ENCODE measurements at regions not wholly inside any gene's neighbourhood (a gene's known extent, or its start where the extent isn't known, plus 50 kb on each side); places are given as distances from the start of the nearest gene placed in this dataset.

GRCh38 chr3:14334936-14335335, 67.5 kb upstream of the SLC6A6 start:
- FAIRE-seq, result no peak

GRCh38 chr3:14335774-14336748, 66.3 kb upstream of the SLC6A6 start:
- DNase-seq (ENCODE audit: insufficient read length, low spot score) (no peak), FAIRE-seq (no peak)

More at GRCh38 chr3:14334936-14335335, 67.5 kb upstream of the SLC6A6 start:
- no peak for DNase-seq (ENCODE audit: insufficient read length, low spot score)

GRCh38 chr3:14336749-14337598, 65.4 kb upstream of the SLC6A6 start:
- FAIRE-seq, result no peak

GRCh38 chr3:14337828-14338227, 64.6 kb upstream of the SLC6A6 start:
- FAIRE-seq (no peak), DNase-seq (ENCODE audit: insufficient read length, low spot score) (no peak)

More at GRCh38 chr3:14336749-14337598, 65.4 kb upstream of the SLC6A6 start:
- no peak for DNase-seq (ENCODE audit: insufficient read length, low spot score)

GRCh38 chr3:14338242-14338641, 64.2 kb upstream of the SLC6A6 start:
- DNase-seq (ENCODE audit: insufficient read length, low spot score), result no peak
- FAIRE-seq, result no peak

- FAIRE-seq, result no peak
- DNase-seq (ENCODE audit: insufficient read length, low spot score), result no peak
Measured at GRCh38 chr3:14338898-14339458, 63.4 kb upstream of the SLC6A6 start.

- FAIRE-seq (no peak), DNase-seq (ENCODE audit: insufficient read length, low spot score) (no peak)
Measured at GRCh38 chr3:14340960-14341708, 61.3 kb upstream of the SLC6A6 start.

GRCh38 chr3:14343338-14344112, 58.9 kb upstream of the SLC6A6 start:
- no peak for FAIRE-seq
- no peak for DNase-seq (ENCODE audit: insufficient read length, low spot score)

- FAIRE-seq (no peak), DNase-seq (ENCODE audit: insufficient read length, low spot score) (no peak)
Measured at GRCh38 chr3:14344351-14344750, 58.1 kb upstream of the SLC6A6 start.

- DNase-seq (ENCODE audit: insufficient read length, low spot score) (no peak), FAIRE-seq (no peak)
Measured at GRCh38 chr3:14345496-14346150, 56.8 kb upstream of the SLC6A6 start.

GRCh38 chr3:14346191-14346590, 56.2 kb upstream of the SLC6A6 start:
- FAIRE-seq (no peak), DNase-seq (ENCODE audit: insufficient read length, low spot score) (no peak)

GRCh38 chr3:14346642-14347041, 55.8 kb upstream of the SLC6A6 start:
- DNase-seq (ENCODE audit: insufficient read length, low spot score) (no peak), FAIRE-seq (no peak)

- FAIRE-seq (no peak), DNase-seq (ENCODE audit: insufficient read length, low spot score) (no peak)
Measured at GRCh38 chr3:14347110-14347509, 55.3 kb upstream of the SLC6A6 start.

GRCh38 chr3:14351617-14352001, 50.8 kb upstream of the SLC6A6 start:
- FAIRE-seq, result no peak
- no peak for DNase-seq (ENCODE audit: insufficient read length, low spot score)

GRCh38 chr3:14352002-14352627, 50.3 kb upstream of the SLC6A6 start:
- DNase-seq (ENCODE audit: insufficient read length, low spot score), result peak; percentile 33
- FAIRE-seq, result no peak
